ENCODE measurements at regions not wholly inside any gene's neighbourhood (a gene's known extent, or its start where the extent isn't known, plus 50 kb on each side); places are given as distances from the start of the nearest gene placed in this dataset.
"Not testable (repeated sequence)": the region's sequence is repeated elsewhere in the genome, so short reads cannot be mapped to it uniquely, and the experiment has no call there.

- intact Hi-C loops (cut with DNase I); DNase-seq: not testable (repeated sequence)
These were observed 60.3 kb upstream of the NMU start for GRCh38 chr4:55696424-55696823.

- intact Hi-C loops (cut with DNase I) = no loop called here
- no peak for DNase-seq
These were observed 70.4 kb upstream of the NMU start for GRCh38 chr4:55706541-55706940.

- intact Hi-C loops (cut with DNase I) = no loop called here
- no peak for DNase-seq
These were observed 71.4 kb upstream of the NMU start for GRCh38 chr4:55707507-55707906.

- DNase-seq; intact Hi-C loops (cut with DNase I): not testable (repeated sequence)
These were observed 71.9 kb upstream of the NMU start for GRCh38 chr4:55707991-55708390.

GRCh38 chr4:55712835-55713234, 76.7 kb upstream of the NMU start:
- intact Hi-C loops (cut with DNase I); DNase-seq: not testable (repeated sequence)

GRCh38 chr4:55721651-55722050, 85.6 kb upstream of the NMU start:
- no peak for DNase-seq
- intact Hi-C loops (cut with DNase I) = no loop called here

- DNase-seq = no peak
- intact Hi-C loops (cut with DNase I) = no loop called here
These were observed 86.0 kb upstream of the NMU start for GRCh38 chr4:55722132-55722531.

GRCh38 chr4:55723403-55723802, 87.3 kb upstream of the NMU start:
- intact Hi-C loops (cut with DNase I) = no loop called here
- DNase-seq = no peak

- DNase-seq = no peak
- intact Hi-C loops (cut with DNase I) = no loop called here
These were observed 89.0 kb upstream of the NMU start for GRCh38 chr4:55725057-55725456.

GRCh38 chr4:55727746-55728145, 91.6 kb upstream of the NMU start:
- intact Hi-C loops (cut with DNase I) = no loop called here
- no peak for DNase-seq

- DNase-seq = no peak
- intact Hi-C loops (cut with DNase I) = no loop called here
These were observed 90.0 kb upstream of the EXOC1L start for GRCh38 chr4:55729351-55730279.

- intact Hi-C loops (cut with DNase I) = no loop called here
- no peak for DNase-seq
These were observed 89.2 kb upstream of the EXOC1L start for GRCh38 chr4:55730280-55730931.

- no peak for DNase-seq
- intact Hi-C loops (cut with DNase I) = no loop called here
These were observed 87.6 kb upstream of the EXOC1L start for GRCh38 chr4:55731959-55732358.

GRCh38 chr4:55732864-55733263, 86.7 kb upstream of the EXOC1L start:
- intact Hi-C loops (cut with DNase I) = no loop called here
- no peak for DNase-seq

GRCh38 chr4:55733932-55734331, 85.7 kb upstream of the EXOC1L start:
- intact Hi-C loops (cut with DNase I) = no loop called here
- no peak for DNase-seq

GRCh38 chr4:55736605-55737183, 82.9 kb upstream of the EXOC1L start:
- intact Hi-C loops (cut with DNase I) = no loop called here
- no peak for DNase-seq

GRCh38 chr4:55742655-55743202, 76.9 kb upstream of the EXOC1L start:
- DNase-seq = no peak
- intact Hi-C loops (cut with DNase I) = no loop called here

GRCh38 chr4:55744369-55744768, 75.2 kb upstream of the EXOC1L start:
- no peak for DNase-seq
- intact Hi-C loops (cut with DNase I) = no loop called here

- intact Hi-C loops (cut with DNase I) = no loop called here
- no peak for DNase-seq
These were observed 74.6 kb upstream of the EXOC1L start for GRCh38 chr4:55745014-55745413.

- no peak for DNase-seq
- intact Hi-C loops (cut with DNase I) = no loop called here
These were observed 71.8 kb upstream of the EXOC1L start for GRCh38 chr4:55747793-55748192.

GRCh38 chr4:55749666-55750065, 69.9 kb upstream of the EXOC1L start:
- intact Hi-C loops (cut with DNase I) = no loop called here
- DNase-seq = no peak
